ENCODE measurements at regions not wholly inside any gene's neighbourhood (a gene's known extent, or its start where the extent isn't known, plus 50 kb on each side); places are given as distances from the start of the nearest gene placed in this dataset.

DNA sequence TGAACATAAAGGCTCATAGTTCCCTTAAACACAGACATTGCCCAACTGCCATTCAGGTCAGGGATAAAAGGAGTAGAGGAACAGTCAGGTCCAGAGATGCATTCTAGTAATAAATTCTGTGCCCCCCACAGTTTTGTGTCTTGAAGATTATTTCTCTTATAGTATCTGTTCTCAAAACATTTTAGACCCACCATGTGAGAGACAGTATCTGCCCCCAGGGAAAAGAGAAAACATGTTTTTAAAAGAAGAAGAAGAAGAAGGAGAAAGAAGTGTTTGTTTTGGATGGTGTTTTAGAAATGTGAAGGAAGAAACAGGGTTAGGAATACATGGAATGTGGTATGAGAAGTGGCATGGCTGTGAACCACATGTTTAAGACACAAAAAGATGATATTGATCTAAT, 629.6 kb upstream of the EPHA7 start:
- intact Hi-C loops (cut with DNase I), result no loop called here
- no peak overlapping the region for H3K4me3 ChIP-seq
- no peak for TF ChIP-seq CTCF (IDR thresholded peaks at IDR 0.05)
- no peaks in the 10 kb centered on the region for H3K4me1 ChIP-seq
- no peaks in the 10 kb centered on the region for H3K36me3 ChIP-seq
- DNase-seq (ENCODE audit: low spot score in 2 of 2), result no peak
- H3K27me3 ChIP-seq, result no peaks in the 10 kb centered on the region
- H3K27ac ChIP-seq, result no peak overlapping the region
- H3K9me3 ChIP-seq, result no peaks in the 10 kb centered on the region

DNA sequence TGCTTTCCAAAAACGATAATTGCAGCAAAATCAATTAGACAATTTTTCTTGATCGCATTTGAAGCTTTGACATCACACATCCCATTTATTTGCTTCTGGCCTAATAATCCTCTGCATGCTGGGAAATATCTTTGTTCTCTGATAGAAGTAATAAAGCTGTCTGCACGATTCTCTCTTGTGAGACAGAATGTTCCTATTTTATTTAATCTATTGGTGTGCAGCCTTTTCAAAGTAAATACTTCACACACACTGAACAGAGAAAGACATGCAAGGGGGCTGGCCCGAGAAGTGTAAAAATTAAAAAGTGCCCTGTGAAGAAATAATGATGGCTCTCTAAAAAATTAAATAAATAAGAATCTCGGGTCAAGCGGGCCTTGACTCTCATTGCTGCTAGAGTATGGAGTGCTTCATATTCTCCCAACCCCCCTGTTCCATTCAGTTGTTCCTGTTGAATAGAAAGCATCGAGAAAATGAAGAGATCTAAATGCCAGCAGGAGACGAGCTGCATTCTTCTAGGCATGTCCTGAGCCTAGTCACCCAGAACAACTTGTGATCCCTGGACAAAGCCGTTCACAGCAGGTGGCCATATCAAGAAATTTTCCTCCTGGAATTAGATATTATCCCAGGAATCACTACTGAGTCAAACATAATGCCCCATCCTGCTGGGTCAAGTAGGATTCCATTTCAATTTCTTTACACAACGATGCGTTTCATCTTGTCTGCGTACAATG, 625.9 kb upstream of the EPHA7 start:
- Histone ChIP-seq H3K27me3 (no peaks in the 10 kb centered on the region), H3K36me3 (no peaks in the 10 kb centered on the region), H3K27ac (no peak overlapping the region), H3K4me3 (no peak overlapping the region), H3K9me3 (no peaks in the 10 kb centered on the region), H3K4me1 (no peaks in the 10 kb centered on the region)
- intact Hi-C loops (cut with DNase I), result no loop called here
- DNase-seq (ENCODE audit: low spot score in 2 of 2), result no peak
- no peak for TF ChIP-seq CTCF (IDR thresholded peaks at IDR 0.05)

- no peak for DNase-seq (ENCODE audit: low spot score in 2 of 2)
- no peak overlapping the region for H3K27ac ChIP-seq
- no peaks in the 10 kb centered on the region for H3K9me3 ChIP-seq
- H3K4me1 ChIP-seq, result no peaks in the 10 kb centered on the region
- H3K36me3 ChIP-seq, result no peaks in the 10 kb centered on the region
- H3K27me3 ChIP-seq, result no peaks in the 10 kb centered on the region
- no peak for TF ChIP-seq CTCF (IDR thresholded peaks at IDR 0.05)
- intact Hi-C loops (cut with DNase I), result no loop called here
- no peak overlapping the region for H3K4me3 ChIP-seq
Measured at GRCh38 chr6:94041945-94042709, 622.8 kb upstream of the EPHA7 start.

GRCh38 chr6:94036024-94036423, 616.7 kb upstream of the EPHA7 start:
- no peaks in the 10 kb centered on the region for H3K36me3 ChIP-seq
- no peak for TF ChIP-seq CTCF (IDR thresholded peaks at IDR 0.05)
- H3K4me1 ChIP-seq, result no peaks in the 10 kb centered on the region
- DNase-seq (ENCODE audit: low spot score in 2 of 2), result no peak
- intact Hi-C loops (cut with DNase I), result no loop called here
- H3K27me3 ChIP-seq, result no peaks in the 10 kb centered on the region
- no peak overlapping the region for H3K27ac ChIP-seq
- no peak overlapping the region for H3K4me3 ChIP-seq
- no peaks in the 10 kb centered on the region for H3K9me3 ChIP-seq

DNA sequence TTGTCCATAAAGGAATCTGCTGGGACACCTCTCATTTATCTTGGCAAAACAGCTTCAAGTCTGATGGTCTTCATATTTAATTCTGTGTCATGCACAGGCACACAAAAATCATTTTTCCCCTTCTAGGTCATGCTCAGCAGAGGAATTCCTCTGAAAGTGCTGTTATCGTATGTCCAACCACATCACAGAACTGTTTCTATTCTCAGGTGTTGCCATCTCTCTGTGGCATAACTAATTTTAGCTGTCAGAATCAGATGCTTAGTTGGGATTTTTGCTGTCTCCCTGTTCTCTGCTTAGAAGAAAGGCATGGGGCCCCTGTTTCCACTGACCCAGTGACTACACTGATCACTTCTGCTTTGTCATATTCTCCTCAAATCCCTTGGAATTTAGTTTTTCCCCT, 608.0 kb upstream of the EPHA7 start:
- Histone ChIP-seq H3K9me3 (no peaks in the 10 kb centered on the region), H3K27me3 (no peaks in the 10 kb centered on the region), H3K36me3 (no peaks in the 10 kb centered on the region), H3K27ac (no peak overlapping the region), H3K4me1 (no peaks in the 10 kb centered on the region), H3K4me3 (no peak overlapping the region)
- no peak for DNase-seq (ENCODE audit: low spot score in 2 of 2)
- no peak for TF ChIP-seq CTCF (IDR thresholded peaks at IDR 0.05)
- intact Hi-C loops (cut with DNase I), result no loop called here

Measured in ascending aorta (tissue), 2 donors.